Activated CD4-positive, alpha-beta T cell treated with anti-CD3 and anti-CD28 coated beads, Interleukin-2, amount 10 ng/mL, durations not matched to agents 7 days and 5 days (primary cell): ENCODE measurements at regions not wholly inside any gene's neighbourhood (a gene's known extent, or its start where the extent isn't known, plus 50 kb on each side); places are given as distances from the start of the nearest gene placed in this dataset.

Experiments used
- CTCF ChIA-PET: fragments of 350-600 bp; sonication (Branson Sonifier 250); formaldehyde crosslinking; loops from one replicate; lab custom pipeline; 2021; ENCODE audit warnings: antibody characterized with exemption; lab: Charles Lee
- POLR2A ChIA-PET: fragments of 350-600 bp; sonication (Branson Sonifier 250); formaldehyde crosslinking; loops from one replicate; lab custom pipeline; 2021; ENCODE audit warnings: antibody characterized with exemption; lab: Charles Lee
- DNase-seq: peaks from one replicate; pipeline ENCODE4 v3.0.0-alpha.2; 2020
- H3K27ac Mint-ChIP-seq: one replicate; pipeline ENCODE4 v1.8.0; 2021; ENCODE audit warnings: mild to moderate bottlenecking, moderate library complexity, mixed read lengths
- H3K27me3 Mint-ChIP-seq: one replicate; pipeline ENCODE4 v1.8.0; 2021; ENCODE audit warnings: mixed read lengths
- H3K36me3 Mint-ChIP-seq: one replicate; pipeline ENCODE4 v1.8.0; 2021; ENCODE audit warnings: low read depth, mixed read lengths
- H3K4me1 Mint-ChIP-seq: one replicate; pipeline ENCODE4 v1.8.0; 2021; ENCODE audit warnings: mixed read lengths
- H3K4me3 Mint-ChIP-seq: one replicate; pipeline ENCODE4 v1.8.0; 2021; ENCODE audit warnings: mild to moderate bottlenecking, moderate library complexity, mixed read lengths
- H3K9me3 Mint-ChIP-seq: one replicate; pipeline ENCODE4 v1.8.0; 2021; ENCODE audit warnings: mixed read lengths

- Mint-ChIP-seq H3K36me3 (no peaks in the 10 kb centered on the region), H3K27ac (no peak overlapping the region), H3K4me3 (no peak overlapping the region), H3K4me1 (no peaks in the 10 kb centered on the region), H3K27me3 (peaks cover 2% of the 10 kb centered on the region), H3K9me3 (peaks cover 2% of the 10 kb centered on the region)
- DNase-seq = no peak
- CTCF ChIA-PET = interaction anchor here (1.8 kb wide), 1 partner anchor 32 kb away, joined by 4 read pairs; no protein-coding TSS in a partner anchor
- POLR2A ChIA-PET = interaction anchor here (0.6 kb wide), 1 partner anchor 96 kb away, joined by 3 read pairs; no protein-coding TSS in a partner anchor
Measured at GRCh38 chr1:200272481-200273068, 137.3 kb downstream of the ZNF281 start.

GRCh38 chr1:200269256-200269655, 140.6 kb downstream of the ZNF281 start:
- H3K4me3 Mint-ChIP-seq = no peak overlapping the region
- H3K27me3 Mint-ChIP-seq = peaks cover 5% of the 10 kb centered on the region
- CTCF ChIA-PET = interaction anchor here (1.0 kb wide), 1 partner anchor 11 kb away, joined by 4 read pairs; no protein-coding TSS in a partner anchor
- POLR2A ChIA-PET = no interaction called here
- peaks cover 2% of the 10 kb centered on the region for H3K9me3 Mint-ChIP-seq
- no peak for DNase-seq
- no peak overlapping the region for H3K27ac Mint-ChIP-seq
- no peaks in the 10 kb centered on the region for H3K4me1 Mint-ChIP-seq
- H3K36me3 Mint-ChIP-seq = no peaks in the 10 kb centered on the region

GRCh38 chr1:200267937-200268336, 141.9 kb downstream of the ZNF281 start:
- Mint-ChIP-seq H3K9me3 (no peaks in the 10 kb centered on the region), H3K27me3 (peaks cover 10% of the 10 kb centered on the region), H3K36me3 (no peaks in the 10 kb centered on the region), H3K4me1 (no peaks in the 10 kb centered on the region), H3K4me3 (no peak overlapping the region), H3K27ac (no peak overlapping the region)
- CTCF ChIA-PET = interaction anchor here (0.6 kb wide), 1 partner anchor 258 kb away, joined by 3 read pairs; no protein-coding TSS in a partner anchor
- DNase-seq = no peak
- POLR2A ChIA-PET = interaction anchor here (0.7 kb wide), 1 partner anchor 33 kb away, joined by 3 read pairs; no protein-coding TSS in a partner anchor

GRCh38 chr1:200267458-200267857, 142.4 kb downstream of the ZNF281 start:
- Mint-ChIP-seq H3K4me3 (no peak overlapping the region), H3K27ac (no peak overlapping the region), H3K27me3 (peaks cover 11% of the 10 kb centered on the region), H3K9me3 (no peaks in the 10 kb centered on the region), H3K4me1 (no peaks in the 10 kb centered on the region), H3K36me3 (no peaks in the 10 kb centered on the region)
- ChIA-PET CTCF (no interaction called here), POLR2A (interaction anchor here (0.7 kb wide), 1 partner anchor 32 kb away, joined by 3 read pairs; no protein-coding TSS in a partner anchor)
- no peak for DNase-seq

- no peak overlapping the region for H3K27ac Mint-ChIP-seq
- no peaks in the 10 kb centered on the region for H3K9me3 Mint-ChIP-seq
- peaks cover 15% of the 10 kb centered on the region for H3K27me3 Mint-ChIP-seq
- no peak overlapping the region for H3K4me3 Mint-ChIP-seq
- no peak for DNase-seq
- H3K4me1 Mint-ChIP-seq = no peaks in the 10 kb centered on the region
- POLR2A ChIA-PET = no interaction called here
- H3K36me3 Mint-ChIP-seq = no peaks in the 10 kb centered on the region
- CTCF ChIA-PET = interaction anchor here (0.7 kb wide), 1 partner anchor 1655 kb away, joined by 3 read pairs; no protein-coding TSS in a partner anchor
Measured at GRCh38 chr1:200266871-200267270, 143.0 kb downstream of the ZNF281 start.

- Mint-ChIP-seq H3K4me3 (no peak overlapping the region), H3K9me3 (no peaks in the 10 kb centered on the region), H3K27me3 (peaks cover 15% of the 10 kb centered on the region), H3K36me3 (no peaks in the 10 kb centered on the region), H3K4me1 (no peaks in the 10 kb centered on the region), H3K27ac (no peak overlapping the region)
- no peak for DNase-seq
- ChIA-PET POLR2A (no interaction called here), CTCF (no interaction called here)
Measured at GRCh38 chr1:200265881-200266280, 144.0 kb downstream of the ZNF281 start.

- no peak overlapping the region for H3K27ac Mint-ChIP-seq
- H3K36me3 Mint-ChIP-seq = no peaks in the 10 kb centered on the region
- no peak for DNase-seq
- no peaks in the 10 kb centered on the region for H3K4me1 Mint-ChIP-seq
- no peak overlapping the region for H3K4me3 Mint-ChIP-seq
- H3K9me3 Mint-ChIP-seq = no peaks in the 10 kb centered on the region
- CTCF ChIA-PET = no interaction called here
- H3K27me3 Mint-ChIP-seq = peaks cover 15% of the 10 kb centered on the region
- POLR2A ChIA-PET = no interaction called here
Measured at GRCh38 chr1:200265104-200265503, 144.7 kb downstream of the ZNF281 start.

GRCh38 chr1:200263203-200263602, 146.6 kb downstream of the ZNF281 start:
- no peaks in the 10 kb centered on the region for H3K4me1 Mint-ChIP-seq
- no peaks in the 10 kb centered on the region for H3K9me3 Mint-ChIP-seq
- no peaks in the 10 kb centered on the region for H3K36me3 Mint-ChIP-seq
- DNase-seq = no peak
- peaks cover 17% of the 10 kb centered on the region for H3K27me3 Mint-ChIP-seq
- H3K4me3 Mint-ChIP-seq = no peak overlapping the region
- ChIA-PET POLR2A (no interaction called here), CTCF (interaction anchor here (1.0 to 1.2 kb wide), 2 partner anchors 28 to 36 kb away, joined by 3 read pairs; no protein-coding TSS in a partner anchor)
- no peak overlapping the region for H3K27ac Mint-ChIP-seq

GRCh38 chr1:200262326-200262965, 147.4 kb downstream of the ZNF281 start:
- H3K4me3 Mint-ChIP-seq = no peak overlapping the region
- H3K27me3 Mint-ChIP-seq = peaks cover 17% of the 10 kb centered on the region
- no peaks in the 10 kb centered on the region for H3K9me3 Mint-ChIP-seq
- CTCF ChIA-PET = interaction anchor here (1.0 to 1.2 kb wide), 2 partner anchors 28 to 36 kb away, joined by 3 read pairs; no protein-coding TSS in a partner anchor
- H3K4me1 Mint-ChIP-seq = no peaks in the 10 kb centered on the region
- POLR2A ChIA-PET = no interaction called here
- H3K36me3 Mint-ChIP-seq = no peaks in the 10 kb centered on the region
- DNase-seq = no peak
- no peak overlapping the region for H3K27ac Mint-ChIP-seq

GRCh38 chr1:200260597-200261335, 149.1 kb downstream of the ZNF281 start:
- no peaks in the 10 kb centered on the region for H3K4me1 Mint-ChIP-seq
- ChIA-PET POLR2A (no interaction called here), CTCF (interaction anchor here (0.6 kb wide), 1 partner anchor 47 kb away, joined by 4 read pairs; no protein-coding TSS in a partner anchor)
- H3K36me3 Mint-ChIP-seq = no peaks in the 10 kb centered on the region
- no peak for DNase-seq
- peaks cover 17% of the 10 kb centered on the region for H3K27me3 Mint-ChIP-seq
- H3K27ac Mint-ChIP-seq = no peak overlapping the region
- no peaks in the 10 kb centered on the region for H3K9me3 Mint-ChIP-seq
- H3K4me3 Mint-ChIP-seq = no peak overlapping the region

GRCh38 chr1:200258447-200259375, 151.1 kb downstream of the ZNF281 start:
- peak; percentile 17 for DNase-seq
- Mint-ChIP-seq H3K9me3 (no peaks in the 10 kb centered on the region), H3K27me3 (peaks cover 9% of the 10 kb centered on the region), H3K27ac (no peak overlapping the region), H3K36me3 (no peaks in the 10 kb centered on the region), H3K4me1 (peaks cover 8% of the 10 kb centered on the region), H3K4me3 (no peak overlapping the region)
- CTCF ChIA-PET = no interaction called here
- POLR2A ChIA-PET = no interaction called here

GRCh38 chr1:200257235-200257634, 152.6 kb downstream of the ZNF281 start:
- CTCF ChIA-PET = no interaction called here
- no peak overlapping the region for H3K4me3 Mint-ChIP-seq

More at GRCh38 chr1:200257235-200257634, 152.6 kb downstream of the ZNF281 start:
- Mint-ChIP-seq H3K27ac (no peak overlapping the region), H3K4me1 (peaks cover 11% of the 10 kb centered on the region), H3K27me3 (peaks cover 8% of the 10 kb centered on the region), H3K36me3 (no peaks in the 10 kb centered on the region), H3K9me3 (no peaks in the 10 kb centered on the region)
- DNase-seq = no peak
- POLR2A ChIA-PET = no interaction called here
